HG03565 (cell line): ENCODE measurements at regions not wholly inside any gene's neighbourhood (a gene's known extent, or its start where the extent isn't known, plus 50 kb on each side); places are given as distances from the start of the nearest gene placed in this dataset.

Experiments used
- ATAC-seq: cut with Tn5 transposase; IDR thresholded peaks from one replicate; pipeline ENCODE4 v1.9.1; 2021; ENCODE audit warnings: mild to moderate bottlenecking, moderate library complexity; ENCODE audit not compliant: unreplicated experiment

GRCh38 chr13:46949211-46949610 is 52.4 kb upstream of the HTR2A start:
- ATAC-seq: no peak

- no peak for ATAC-seq
Observed at GRCh38 chr13:46948338-46948737, 51.5 kb upstream of the HTR2A start.

DNA sequence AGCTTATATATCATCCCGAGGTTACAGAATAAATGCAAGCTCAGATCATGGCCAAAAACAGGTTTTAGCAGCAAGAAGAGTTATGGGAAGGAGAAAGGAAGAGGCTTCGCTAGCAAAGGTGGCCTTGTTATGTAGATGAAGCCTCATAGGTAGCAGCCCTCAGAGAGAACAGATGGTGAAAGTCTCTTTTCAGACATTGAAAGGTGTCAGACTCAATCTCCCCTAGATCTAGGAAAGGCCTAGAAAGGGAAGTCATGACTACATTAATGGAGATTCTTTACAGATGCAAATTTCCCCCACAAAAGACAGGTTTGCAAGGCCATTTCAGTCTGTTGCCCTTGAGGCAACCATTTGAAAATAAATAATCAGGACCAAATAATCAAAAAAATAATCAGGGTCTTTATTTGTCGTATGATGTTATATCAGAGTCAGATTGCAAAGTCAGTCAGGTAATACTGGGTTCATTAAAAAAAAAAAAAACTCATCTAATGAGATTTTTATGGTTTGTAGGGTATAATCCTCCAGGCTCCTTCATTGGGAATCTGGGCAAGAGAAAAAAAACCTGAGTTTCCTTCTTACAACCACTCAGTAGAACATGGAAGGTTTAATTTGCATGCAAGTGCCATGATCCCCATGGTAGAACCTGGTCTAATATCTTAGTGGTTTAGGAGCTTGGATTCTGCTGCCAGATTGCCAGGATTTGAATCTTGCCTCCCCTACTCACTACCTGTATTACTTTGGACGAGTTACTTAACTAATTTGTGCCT is 50.8 kb upstream of the HTR2A start:
- ATAC-seq: no peak
